ENCODE measurements at regions not wholly inside any gene's neighbourhood (a gene's known extent, or its start where the extent isn't known, plus 50 kb on each side); places are given as distances from the start of the nearest gene placed in this dataset.

GRCh38 chr1:234938135-234938534 lies 190.5 kb downstream of the TOMM20 start:
- Histone ChIP-seq H3K27ac (ENCODE audit: low read length) (no peak overlapping the region), H3K9me3 (ENCODE audit: control insufficient read depth, low read length) (no peaks in the 10 kb centered on the region), H3K4me3 (ENCODE audit: low read length) (no peak overlapping the region), H3K27me3 (ENCODE audit: control insufficient read depth, insufficient read depth) (no peaks in the 10 kb centered on the region), H3K4me1 (ENCODE audit: control insufficient read depth, insufficient read depth, low read length) (peaks cover 2% of the 10 kb centered on the region)
- no peak for DNase-seq
- intact Hi-C loops (cut with DNase I) = no loop called here
- ATAC-seq = no peak
- WGBS = 89% methylated on average over 1 of the region's 1 CpG

GRCh38 chr1:234936612-234937389 lies 191.8 kb downstream of the TOMM20 start:
- no peaks in the 10 kb centered on the region for H3K27me3 ChIP-seq (ENCODE audit: control insufficient read depth, insufficient read depth)
- ATAC-seq (no peak), DNase-seq (no peak)
- H3K27ac ChIP-seq (ENCODE audit: low read length) = no peak overlapping the region
- intact Hi-C loops (cut with DNase I) = no loop called here
- no peak overlapping the region for H3K4me3 ChIP-seq (ENCODE audit: low read length)
- H3K9me3 ChIP-seq (ENCODE audit: control insufficient read depth, low read length) = no peaks in the 10 kb centered on the region
- H3K4me1 ChIP-seq (ENCODE audit: control insufficient read depth, insufficient read depth, low read length) = peaks cover 5% of the 10 kb centered on the region
- 72% methylated on average over 7 of the region's 7 CpGs for WGBS

- DNase-seq = no peak
- H3K4me1 ChIP-seq (ENCODE audit: control insufficient read depth, insufficient read depth, low read length) = peaks cover 5% of the 10 kb centered on the region
- H3K4me3 ChIP-seq (ENCODE audit: low read length) = no peak overlapping the region
- no peaks in the 10 kb centered on the region for H3K9me3 ChIP-seq (ENCODE audit: control insufficient read depth, low read length)
- no peaks in the 10 kb centered on the region for H3K27me3 ChIP-seq (ENCODE audit: control insufficient read depth, insufficient read depth)
- 84% methylated on average over 7 of the region's 7 CpGs for WGBS
- intact Hi-C loops (cut with DNase I) = no loop called here
- no peak for ATAC-seq
- no peak overlapping the region for H3K27ac ChIP-seq (ENCODE audit: low read length)
These were observed 194.0 kb downstream of the TOMM20 start for GRCh38 chr1:234934611-234935033.

GRCh38 chr1:234933475-234933874 lies 195.2 kb downstream of the TOMM20 start:
- peak; percentile 62 to 76 for ATAC-seq
- Histone ChIP-seq H3K4me3 (ENCODE audit: low read length) (no peak overlapping the region), H3K4me1 (ENCODE audit: control insufficient read depth, insufficient read depth, low read length) (peaks cover 5% of the 10 kb centered on the region), H3K9me3 (ENCODE audit: control insufficient read depth, low read length) (no peaks in the 10 kb centered on the region), H3K27me3 (ENCODE audit: control insufficient read depth, insufficient read depth) (no peaks in the 10 kb centered on the region), H3K27ac (ENCODE audit: low read length) (peak overlapping the region; percentile 65)
- WGBS = 34% methylated on average over 2 of the region's 2 CpGs
- DNase-seq = peak; percentile 80 to 84 (median 82)
- intact Hi-C loops (cut with DNase I) = no loop called here

- DNase-seq = peak in 1 of 3 donors; percentile 68
These were observed 195.9 kb downstream of the TOMM20 start for GRCh38 chr1:234932511-234933430.

GRCh38 chr1:234932106-234932505 lies 196.5 kb downstream of the TOMM20 start:
- H3K27me3 ChIP-seq (ENCODE audit: control insufficient read depth, insufficient read depth) = no peaks in the 10 kb centered on the region
- DNase-seq = no peak
- no peak overlapping the region for H3K4me3 ChIP-seq (ENCODE audit: low read length)
- WGBS = 94% methylated on average over 12 of the region's 12 CpGs
- no peak overlapping the region for H3K27ac ChIP-seq (ENCODE audit: low read length)
- peaks cover 5% of the 10 kb centered on the region for H3K4me1 ChIP-seq (ENCODE audit: control insufficient read depth, insufficient read depth, low read length)
- no peak for ATAC-seq
- no peaks in the 10 kb centered on the region for H3K9me3 ChIP-seq (ENCODE audit: control insufficient read depth, low read length)
- intact Hi-C loops (cut with DNase I) = no loop called here

More at GRCh38 chr1:234932511-234933430, 195.9 kb downstream of the TOMM20 start:
- Histone ChIP-seq H3K4me1 (ENCODE audit: control insufficient read depth, insufficient read depth, low read length) (peaks cover 5% of the 10 kb centered on the region), H3K4me3 (ENCODE audit: low read length) (no peak overlapping the region), H3K9me3 (ENCODE audit: control insufficient read depth, low read length) (no peaks in the 10 kb centered on the region), H3K27me3 (ENCODE audit: control insufficient read depth, insufficient read depth) (no peaks in the 10 kb centered on the region), H3K27ac (ENCODE audit: low read length) (peak overlapping the region; percentile 13)
- ATAC-seq = peak; percentile 70 to 81
- intact Hi-C loops (cut with DNase I) = no loop called here
- WGBS = 84% methylated on average over 15 of the region's 15 CpGs

GRCh38 chr1:234931404-234931973 lies 197.1 kb downstream of the TOMM20 start:
- Histone ChIP-seq H3K27ac (ENCODE audit: low read length) (no peak overlapping the region), H3K9me3 (ENCODE audit: control insufficient read depth, low read length) (no peaks in the 10 kb centered on the region), H3K4me3 (ENCODE audit: low read length) (no peak overlapping the region), H3K4me1 (ENCODE audit: control insufficient read depth, insufficient read depth, low read length) (peaks cover 8% of the 10 kb centered on the region), H3K27me3 (ENCODE audit: control insufficient read depth, insufficient read depth) (no peaks in the 10 kb centered on the region)
- DNase-seq = no peak
- no peak for ATAC-seq
- WGBS = 98% methylated on average over 4 of the region's 4 CpGs
- intact Hi-C loops (cut with DNase I) = no loop called here

GRCh38 chr1:234929369-234929768 lies 199.3 kb downstream of the TOMM20 start:
- no peak for ATAC-seq
- 85% methylated on average over 3 of the region's 3 CpGs for WGBS
- no peak for DNase-seq
- no peak overlapping the region for H3K4me3 ChIP-seq (ENCODE audit: low read length)
- intact Hi-C loops (cut with DNase I) = loop anchor here in 1 of 4 donors (5.0 kb wide), 1 partner anchor 33 kb away; no protein-coding TSS in a partner anchor
- H3K4me1 ChIP-seq (ENCODE audit: control insufficient read depth, insufficient read depth, low read length) = peaks cover 11% of the 10 kb centered on the region
- no peaks in the 10 kb centered on the region for H3K27me3 ChIP-seq (ENCODE audit: control insufficient read depth, insufficient read depth)
- H3K27ac ChIP-seq (ENCODE audit: low read length) = no peak overlapping the region
- no peaks in the 10 kb centered on the region for H3K9me3 ChIP-seq (ENCODE audit: control insufficient read depth, low read length)

GRCh38 chr1:234928642-234929041 lies 200.0 kb downstream of the TOMM20 start:
- DNase-seq (no peak), ATAC-seq (no peak)
- intact Hi-C loops (cut with DNase I) = loop anchor here in 1 of 4 donors (5.0 kb wide), 1 partner anchor 34 kb away; no protein-coding TSS in a partner anchor
- WGBS = 94% methylated on average over 5 of the region's 5 CpGs
- Histone ChIP-seq H3K27me3 (ENCODE audit: control insufficient read depth, insufficient read depth) (no peaks in the 10 kb centered on the region), H3K4me1 (ENCODE audit: control insufficient read depth, insufficient read depth, low read length) (peaks cover 11% of the 10 kb centered on the region), H3K27ac (ENCODE audit: low read length) (no peak overlapping the region), H3K9me3 (ENCODE audit: control insufficient read depth, low read length) (no peaks in the 10 kb centered on the region), H3K4me3 (ENCODE audit: low read length) (no peak overlapping the region)

- no peak overlapping the region for H3K27ac ChIP-seq (ENCODE audit: low read length)
- H3K4me3 ChIP-seq (ENCODE audit: low read length) = no peak overlapping the region
- DNase-seq (no peak), ATAC-seq (no peak)
- intact Hi-C loops (cut with DNase I) = loop anchor here in 1 of 4 donors (5.0 kb wide), 1 partner anchor 34 kb away; no protein-coding TSS in a partner anchor
- WGBS = 81% methylated on average over 10 of the region's 10 CpGs
- peaks cover 9% of the 10 kb centered on the region for H3K4me1 ChIP-seq (ENCODE audit: control insufficient read depth, insufficient read depth, low read length)
- H3K27me3 ChIP-seq (ENCODE audit: control insufficient read depth, insufficient read depth) = no peaks in the 10 kb centered on the region
- no peaks in the 10 kb centered on the region for H3K9me3 ChIP-seq (ENCODE audit: control insufficient read depth, low read length)
These were observed 200.5 kb downstream of the TOMM20 start for GRCh38 chr1:234927971-234928640.

All from right cardiac atrium (tissue), 5 donors.